ENCODE measurements at regions not wholly inside any gene's neighbourhood (a gene's known extent, or its start where the extent isn't known, plus 50 kb on each side); places are given as distances from the start of the nearest gene placed in this dataset.

GRCh38 chr7:57868771-57869483 lies 418.9 kb downstream of the ZNF716 start:
- TF ChIP-seq CTCF (IDR thresholded peaks at IDR 0.05; ENCODE audit: partially characterized antibody, unreplicated experiment), result no peak
- DNase-seq, result no peak
- no peak overlapping the region for H3K27ac Mint-ChIP-seq (ENCODE audit: unreplicated experiment)
- H3K27me3 Mint-ChIP-seq (ENCODE audit: unreplicated experiment), result no peaks in the 10 kb centered on the region
- no peaks in the 10 kb centered on the region for H3K4me1 Mint-ChIP-seq (ENCODE audit: low read depth, unreplicated experiment)
- no peaks in the 10 kb centered on the region for H3K36me3 Mint-ChIP-seq (ENCODE audit: unreplicated experiment)
- H3K4me3 Mint-ChIP-seq (ENCODE audit: unreplicated experiment), result no peak overlapping the region
- H3K9me3 Mint-ChIP-seq (ENCODE audit: unreplicated experiment), result peaks cover 12% of the 10 kb centered on the region

All from glutamatergic neuron (in vitro differentiated cells).